Vagina (tissue), 2 donors: ENCODE measurements at regions not wholly inside any gene's neighbourhood (a gene's known extent, or its start where the extent isn't known, plus 50 kb on each side); places are given as distances from the start of the nearest gene placed in this dataset.

ENCODE experiments used
- DNase-seq, 2 donors: peaks; one replicate each; pipeline ENCODE4 v3.0.0-alpha.2; 2017; ENCODE audit errors: extremely low spot score in 2 of 2
- H3K27ac ChIP-seq: fragments of 200-600 bp; sonication (generic); one replicate; pipeline ENCODE4 v1.5.1; 2019
- H3K27me3 ChIP-seq: fragments of 200-600 bp; sonication (generic); one replicate; pipeline ENCODE4 v1.5.1; 2019
- H3K36me3 ChIP-seq, 2 donors: fragments of 200-600 bp; sonication (generic); one replicate each; pipeline ENCODE4 v1.5.1; 2017 to 2019
- H3K4me1 ChIP-seq: fragments of 200-600 bp; sonication (generic); one replicate; pipeline ENCODE4 v1.5.1; 2019
- H3K4me3 ChIP-seq, 2 donors: fragments of 200-600 bp; sonication (generic); 1 replicate in 1 of 2; 2 replicates in 1 of 2; pipeline ENCODE4 v1.5.1; 2016 to 2019
- H3K9me3 ChIP-seq: fragments of 200-600 bp; sonication (generic); one replicate; pipeline ENCODE4 v1.5.1; 2019
- CTCF ChIP-seq, 3 experiments: fragments of 450-650 bp in 2 of 3; fragments of 200-600 bp in 1 of 3; sonication (generic) in 1 of 3; IDR thresholded peaks; one replicate each; pipeline ENCODE4 v1.5.1; 2017 to 2019; ENCODE audit warnings: antibody characterized with exemption in 3 of 3, mild to moderate bottlenecking in 2 of 3, moderate library complexity in 2 of 3
- POLR2A ChIP-seq, 2 donors: fragments of 450-650 bp; IDR thresholded peaks; one replicate each; pipeline ENCODE4 v1.6.1; 2017; ENCODE audit warnings: antibody characterized with exemption in 2 of 2, mild to moderate bottlenecking in 2 of 2, moderate library complexity in 2 of 2
- POLR2AphosphoS5 ChIP-seq, 2 donors: sonication (generic); formaldehyde crosslinking; IDR thresholded peaks; one replicate each; pipeline ENCODE4 v1.9.0; 2017; ENCODE audit warnings: antibody characterized with exemption in 2 of 2, mild to moderate bottlenecking in 2 of 2, low read depth in 1 of 2; ENCODE audit not compliant: insufficient read depth in 1 of 2
- intact Hi-C: fragments of 100-400 bp; cut with DNase I; formaldehyde crosslinking; loops from one replicate; pipeline ENCODE4 v1.15.1; 2023

GRCh38 chr5:126271141-126271540 lies 152.1 kb upstream of the GRAMD2B start:
- no peak for DNase-seq
- Histone ChIP-seq H3K36me3 (no peaks in the 10 kb centered on the region), H3K27me3 (no peaks in the 10 kb centered on the region), H3K27ac (no peak overlapping the region), H3K9me3 (no peaks in the 10 kb centered on the region), H3K4me1 (no peaks in the 10 kb centered on the region), H3K4me3 (no peak overlapping the region)
- TF ChIP-seq CTCF (IDR thresholded peaks at IDR 0.05): no peak
- TF ChIP-seq POLR2AphosphoS5 (IDR thresholded peaks at IDR 0.05; ENCODE audit: insufficient read depth in 1 of 2, low read depth in 1 of 2): no peak
- no peak for TF ChIP-seq POLR2A (IDR thresholded peaks at IDR 0.05)
- intact Hi-C loops: no loop called here

GRCh38 chr5:126274076-126274762 lies 149.0 kb upstream of the GRAMD2B start:
- Histone ChIP-seq H3K4me3 (no peak overlapping the region), H3K27me3 (no peaks in the 10 kb centered on the region), H3K36me3 (no peaks in the 10 kb centered on the region), H3K9me3 (no peaks in the 10 kb centered on the region), H3K27ac (no peak overlapping the region), H3K4me1 (no peaks in the 10 kb centered on the region)
- intact Hi-C loops: no loop called here
- TF ChIP-seq POLR2AphosphoS5 (IDR thresholded peaks at IDR 0.05; ENCODE audit: insufficient read depth in 1 of 2, low read depth in 1 of 2) (no peak), CTCF (IDR thresholded peaks at IDR 0.05) (no peak), POLR2A (IDR thresholded peaks at IDR 0.05) (no peak)
- DNase-seq: no peak

GRCh38 chr5:126274763-126275125 lies 148.5 kb upstream of the GRAMD2B start:
- intact Hi-C loops: no loop called here

GRCh38 chr5:126277762-126278161 lies 145.4 kb upstream of the GRAMD2B start:
- intact Hi-C loops: no loop called here
- Histone ChIP-seq H3K9me3 (no peaks in the 10 kb centered on the region), H3K36me3 (no peaks in the 10 kb centered on the region), H3K27me3 (no peaks in the 10 kb centered on the region), H3K4me3 (no peak overlapping the region), H3K27ac (no peak overlapping the region), H3K4me1 (no peaks in the 10 kb centered on the region)
- no peak for TF ChIP-seq CTCF (IDR thresholded peaks at IDR 0.05)
- TF ChIP-seq POLR2AphosphoS5 (IDR thresholded peaks at IDR 0.05; ENCODE audit: insufficient read depth in 1 of 2, low read depth in 1 of 2): no peak
- TF ChIP-seq POLR2A (IDR thresholded peaks at IDR 0.05): no peak
- DNase-seq: no peak

More at GRCh38 chr5:126274763-126275125, 148.5 kb upstream of the GRAMD2B start:
- Histone ChIP-seq H3K27ac (no peak overlapping the region), H3K27me3 (no peaks in the 10 kb centered on the region), H3K36me3 (no peaks in the 10 kb centered on the region), H3K4me1 (no peaks in the 10 kb centered on the region), H3K4me3 (no peak overlapping the region), H3K9me3 (no peaks in the 10 kb centered on the region)
- DNase-seq: no peak
- no peak for TF ChIP-seq POLR2AphosphoS5 (IDR thresholded peaks at IDR 0.05; ENCODE audit: insufficient read depth in 1 of 2, low read depth in 1 of 2)
- TF ChIP-seq CTCF (IDR thresholded peaks at IDR 0.05): no peak
- TF ChIP-seq POLR2A (IDR thresholded peaks at IDR 0.05): no peak

- intact Hi-C loops: loop anchor here (10.0 kb wide), 1 partner anchor 836 kb away; no protein-coding TSS in a partner anchor
- H3K4me3 ChIP-seq: no peak overlapping the region
- no peak for TF ChIP-seq POLR2AphosphoS5 (IDR thresholded peaks at IDR 0.05; ENCODE audit: insufficient read depth in 1 of 2, low read depth in 1 of 2)
- TF ChIP-seq CTCF (IDR thresholded peaks at IDR 0.05): no peak
- no peak for TF ChIP-seq POLR2A (IDR thresholded peaks at IDR 0.05)
Observed at GRCh38 chr5:126280343-126280742, 142.9 kb upstream of the GRAMD2B start.

More at GRCh38 chr5:126280343-126280742, 142.9 kb upstream of the GRAMD2B start:
- Histone ChIP-seq H3K27me3 (no peaks in the 10 kb centered on the region), H3K9me3 (no peaks in the 10 kb centered on the region), H3K27ac (no peak overlapping the region), H3K4me1 (no peaks in the 10 kb centered on the region), H3K36me3 (no peaks in the 10 kb centered on the region)
- no peak for DNase-seq
